ENCODE measurements at regions not wholly inside any gene's neighbourhood (a gene's known extent, or its start where the extent isn't known, plus 50 kb on each side); places are given as distances from the start of the nearest gene placed in this dataset.

DNA sequence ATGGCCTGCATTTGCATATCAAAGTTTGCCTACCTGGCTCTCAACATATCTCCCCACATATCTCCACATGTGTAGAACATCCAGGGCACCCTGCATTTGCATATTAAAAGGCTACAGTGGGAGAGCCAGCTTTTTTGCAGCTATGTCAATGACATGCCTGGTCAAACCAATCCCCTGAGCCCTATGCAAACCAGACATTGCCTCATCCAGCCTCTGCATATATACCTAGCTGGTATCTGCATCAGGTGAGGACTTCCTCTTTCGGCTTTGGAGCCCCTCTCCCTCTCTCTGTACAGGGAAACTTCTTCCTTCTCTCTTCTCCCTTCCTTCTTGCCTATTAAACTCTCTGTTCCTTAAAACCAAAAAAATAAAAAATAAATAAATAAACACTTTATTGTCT, 142.7 kb upstream of the STEAP4 start:
- no peak for FAIRE-seq
- BruUV-seq (replicated peaks): no TSS peak
- DNase-seq (ENCODE audit: low read depth, low spot score): no peak
- CTCF ChIA-PET: no interaction called here
- intact Hi-C loops (cut with micrococcal nuclease): no loop called here
- Histone ChIP-seq H3K4me3 (replicated peaks in 1 of 3; ENCODE audit: insufficient read depth in 1 of 3, low read depth in 1 of 3, low read length in 3 of 3) (no peak overlapping the region), H3K79me2 (ENCODE audit: control insufficient read depth, insufficient read depth, low read length) (no peaks in the 10 kb centered on the region), H3K9me1 (replicated peaks; ENCODE audit: control insufficient read depth, extremely low read depth, insufficient read depth, low read length) (no peaks in the 10 kb centered on the region), H3K27ac (ENCODE audit: insufficient read depth, low read depth, low read length) (no peak overlapping the region), H3K4me1 (ENCODE audit: control insufficient read depth, extremely low read depth, insufficient read depth, low read length) (no peaks in the 10 kb centered on the region), H3K4me2 (ENCODE audit: insufficient read depth, low read length) (no peak overlapping the region), H3K27me3 (ENCODE audit: control insufficient read depth in 2 of 2, insufficient read depth in 2 of 2, low read length in 2 of 2) (no peaks in the 10 kb centered on the region), H3K9ac (replicated peaks; ENCODE audit: extremely low read depth, insufficient read depth, low read length) (no peak overlapping the region), H2AFZ (ENCODE audit: low read depth, low read length) (no peak overlapping the region), H4K20me1 (replicated peaks; ENCODE audit: control insufficient read depth, extremely low read depth, insufficient read depth, low read length) (no peaks in the 10 kb centered on the region), H3K36me3 (ENCODE audit: control insufficient read depth in 2 of 2, extremely low read depth in 1 of 2, insufficient read depth in 2 of 2, low read length in 2 of 2) (no peaks in the 10 kb centered on the region), H3K9me3 (replicated peaks; ENCODE audit: control insufficient read depth, insufficient read depth, low read length) (no peaks in the 10 kb centered on the region)
- TF ChIP-seq GATA2 (IDR thresholded peaks at IDR 0.05; ENCODE audit: insufficient read depth, insufficient read length, low read depth, low read length): no peak
- TF ChIP-seq MYC (IDR thresholded peaks at IDR 0.05; ENCODE audit: low read depth, low read length): no peak
- no peak for TF ChIP-seq POLR2AphosphoS5 (IDR thresholded peaks at IDR 0.05; ENCODE audit: insufficient read depth, low read depth, low read length)
- no peak for TF ChIP-seq JUN (IDR thresholded peaks at IDR 0.05; ENCODE audit: borderline replicate concordance, insufficient read depth, insufficient read length, low read depth)
- POLR2A ChIA-PET: no interaction called here
- dilution Hi-C loops (cut with MboI; ENCODE audit: extremely low pct_ligation_motif_present, low sequenced_read_pairs): no loop called here

DNA sequence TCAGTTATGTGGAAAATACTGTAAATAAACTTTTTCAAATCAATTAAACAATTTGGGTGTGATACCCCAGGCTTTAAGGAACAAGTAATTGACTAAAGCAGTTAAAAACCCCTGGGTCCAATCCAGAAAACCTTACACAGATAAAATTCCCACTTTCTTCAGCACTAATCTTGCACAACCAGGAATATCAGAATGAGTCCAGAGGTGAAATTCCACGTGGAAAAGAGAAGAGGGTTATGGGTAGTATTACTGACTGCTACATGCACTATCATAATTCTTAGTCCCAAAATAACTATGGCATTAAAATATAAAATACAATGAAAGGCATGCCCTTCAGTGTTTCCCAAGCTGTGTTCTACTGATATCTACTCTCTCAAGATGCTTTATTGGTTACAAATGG, 135.7 kb upstream of the STEAP4 start:
- BruUV-seq (replicated peaks): no TSS peak
- Histone ChIP-seq H3K79me2 (ENCODE audit: control insufficient read depth, insufficient read depth, low read length) (no peaks in the 10 kb centered on the region), H3K27me3 (ENCODE audit: control insufficient read depth in 2 of 2, insufficient read depth in 2 of 2, low read length in 2 of 2) (no peaks in the 10 kb centered on the region), H3K27ac (ENCODE audit: insufficient read depth, low read depth, low read length) (no peak overlapping the region), H3K9ac (replicated peaks; ENCODE audit: extremely low read depth, insufficient read depth, low read length) (no peak overlapping the region), H3K4me3 (replicated peaks in 1 of 3; ENCODE audit: insufficient read depth in 1 of 3, low read depth in 1 of 3, low read length in 3 of 3) (no peak overlapping the region), H3K9me1 (replicated peaks; ENCODE audit: control insufficient read depth, extremely low read depth, insufficient read depth, low read length) (no peaks in the 10 kb centered on the region), H2AFZ (ENCODE audit: low read depth, low read length) (no peak overlapping the region), H4K20me1 (replicated peaks; ENCODE audit: control insufficient read depth, extremely low read depth, insufficient read depth, low read length) (no peaks in the 10 kb centered on the region), H3K4me2 (ENCODE audit: insufficient read depth, low read length) (no peak overlapping the region), H3K36me3 (ENCODE audit: control insufficient read depth in 2 of 2, extremely low read depth in 1 of 2, insufficient read depth in 2 of 2, low read length in 2 of 2) (no peaks in the 10 kb centered on the region), H3K9me3 (replicated peaks; ENCODE audit: control insufficient read depth, insufficient read depth, low read length) (no peaks in the 10 kb centered on the region), H3K4me1 (ENCODE audit: control insufficient read depth, extremely low read depth, insufficient read depth, low read length) (no peaks in the 10 kb centered on the region)
- POLR2A ChIA-PET: no interaction called here
- no peak for FAIRE-seq
- dilution Hi-C loops (cut with MboI; ENCODE audit: extremely low pct_ligation_motif_present, low sequenced_read_pairs): no loop called here
- intact Hi-C loops (cut with micrococcal nuclease): no loop called here
- no peak for DNase-seq (ENCODE audit: low read depth, low spot score)
- TF ChIP-seq, protein P1, sequence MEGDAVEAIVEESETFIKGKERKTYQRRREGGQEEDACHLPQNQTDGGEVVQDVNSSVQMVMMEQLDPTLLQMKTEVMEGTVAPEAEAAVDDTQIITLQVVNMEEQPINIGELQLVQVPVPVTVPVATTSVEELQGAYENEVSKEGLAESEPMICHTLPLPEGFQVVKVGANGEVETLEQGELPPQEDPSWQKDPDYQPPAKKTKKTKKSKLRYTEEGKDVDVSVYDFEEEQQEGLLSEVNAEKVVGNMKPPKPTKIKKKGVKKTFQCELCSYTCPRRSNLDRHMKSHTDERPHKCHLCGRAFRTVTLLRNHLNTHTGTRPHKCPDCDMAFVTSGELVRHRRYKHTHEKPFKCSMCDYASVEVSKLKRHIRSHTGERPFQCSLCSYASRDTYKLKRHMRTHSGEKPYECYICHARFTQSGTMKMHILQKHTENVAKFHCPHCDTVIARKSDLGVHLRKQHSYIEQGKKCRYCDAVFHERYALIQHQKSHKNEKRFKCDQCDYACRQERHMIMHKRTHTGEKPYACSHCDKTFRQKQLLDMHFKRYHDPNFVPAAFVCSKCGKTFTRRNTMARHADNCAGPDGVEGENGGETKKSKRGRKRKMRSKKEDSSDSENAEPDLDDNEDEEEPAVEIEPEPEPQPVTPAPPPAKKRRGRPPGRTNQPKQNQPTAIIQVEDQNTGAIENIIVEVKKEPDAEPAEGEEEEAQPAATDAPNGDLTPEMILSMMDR (IDR thresholded peaks at IDR 0.05; ENCODE audit: extremely low read depth in 1 of 2, insufficient read depth in 1 of 2, low read depth in 1 of 2, low read length in 2 of 2): no peak
- TF ChIP-seq FOS (IDR thresholded peaks at IDR 0.05; ENCODE audit: borderline replicate concordance, insufficient read depth, low read length) (no peak), EZH2 (IDR thresholded peaks at IDR 0.05; ENCODE audit: borderline replicate concordance, low read depth, low read length, severe bottlenecking) (no peak), JUN (IDR thresholded peaks at IDR 0.05; ENCODE audit: borderline replicate concordance, insufficient read depth, insufficient read length, low read depth) (no peak), GATA2 (IDR thresholded peaks at IDR 0.05; ENCODE audit: insufficient read depth, insufficient read length, low read depth, low read length) (no peak), POLR2AphosphoS5 (IDR thresholded peaks at IDR 0.05; ENCODE audit: insufficient read depth, low read depth, low read length) (no peak), POLR2A (IDR thresholded peaks at IDR 0.05; ENCODE audit: low read depth, low read length) (no peak), MYC (IDR thresholded peaks at IDR 0.05; ENCODE audit: low read depth, low read length) (no peak)
- TF ChIP-seq, protein P2, sequence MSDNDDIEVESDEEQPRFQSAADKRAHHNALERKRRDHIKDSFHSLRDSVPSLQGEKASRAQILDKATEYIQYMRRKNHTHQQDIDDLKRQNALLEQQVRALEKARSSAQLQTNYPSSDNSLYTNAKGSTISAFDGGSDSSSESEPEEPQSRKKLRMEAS (IDR thresholded peaks at IDR 0.05; ENCODE audit: insufficient read depth, insufficient read length): no peak
- CTCF ChIA-PET: no interaction called here
